GM21825 (cell line): ENCODE measurements at regions not wholly inside any gene's neighbourhood (a gene's known extent, or its start where the extent isn't known, plus 50 kb on each side); places are given as distances from the start of the nearest gene placed in this dataset.
"Not testable (repeated sequence)": the region's sequence is repeated elsewhere in the genome, so short reads cannot be mapped to it uniquely, and the experiment has no call there.

Experiments
- ATAC-seq: cut with Tn5 transposase; IDR thresholded peaks from one replicate; pipeline ENCODE4 v1.9.1; 2021; ENCODE audit warnings: mild to moderate bottlenecking, moderate library complexity; ENCODE audit not compliant: unreplicated experiment

DNA sequence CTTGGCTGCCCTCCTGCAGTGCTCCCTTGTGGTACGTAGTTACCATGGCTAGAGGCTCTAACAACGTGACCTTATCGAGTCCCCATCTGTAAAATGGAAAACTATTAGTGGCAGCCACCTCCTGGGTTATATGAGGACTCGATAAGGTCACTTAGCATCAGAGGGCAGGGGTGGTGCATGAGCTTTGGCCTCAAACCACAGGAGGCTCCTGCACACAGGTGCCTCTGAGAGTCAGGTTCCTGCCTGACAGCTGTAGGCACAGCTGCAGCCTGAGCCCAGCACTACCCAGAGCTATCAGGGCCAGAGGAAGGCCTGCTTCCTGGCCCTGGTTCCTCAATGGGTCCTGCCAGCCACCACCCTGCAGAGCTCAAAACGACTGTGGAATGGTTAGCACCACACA, 57.2 kb upstream of the SEC14L1 start:
- ATAC-seq: no peak

- ATAC-seq: no peak
Observed at GRCh38 chr17:77085926-77086432, 54.8 kb upstream of the SEC14L1 start.

- no peak for ATAC-seq
Observed at GRCh38 chr17:77086433-77087010, 54.2 kb upstream of the SEC14L1 start.

GRCh38 chr17:77087650-77088454, 52.9 kb upstream of the SEC14L1 start:
- no peak for ATAC-seq

DNA sequence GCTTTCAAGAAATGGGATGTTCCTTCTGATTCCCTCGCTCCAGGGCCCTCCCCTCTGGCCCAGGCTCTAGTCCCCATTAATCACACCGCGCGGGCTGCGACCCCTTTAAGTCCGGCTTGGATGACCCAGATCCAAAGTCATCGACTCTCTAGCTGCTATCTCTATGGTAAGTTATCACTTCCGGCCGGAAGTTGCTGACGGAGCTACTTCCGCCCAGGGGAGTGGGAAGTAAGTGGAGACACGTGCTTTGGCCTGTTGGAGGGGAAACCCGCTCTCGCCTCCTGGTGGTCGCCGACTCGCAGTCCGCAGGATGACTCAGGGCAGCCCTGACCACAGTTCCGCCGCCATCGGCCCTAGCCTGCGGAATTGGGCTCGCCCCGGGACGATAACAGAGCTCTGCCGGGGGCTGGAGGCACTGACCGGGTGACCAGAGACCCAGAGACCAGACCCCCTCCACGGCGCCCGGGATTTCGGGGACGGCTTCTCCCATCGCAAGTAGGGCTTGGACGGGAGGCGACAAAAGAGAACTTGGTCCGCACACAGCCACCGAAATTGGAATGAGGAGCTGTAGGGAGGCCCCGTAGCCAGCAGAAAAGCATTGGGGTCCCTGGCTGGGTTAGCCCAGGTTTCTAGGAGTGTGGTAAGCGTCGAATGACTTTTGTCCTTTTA, 52.2 kb upstream of the SEC14L1 start:
- peak; percentile 86 for ATAC-seq

DNA sequence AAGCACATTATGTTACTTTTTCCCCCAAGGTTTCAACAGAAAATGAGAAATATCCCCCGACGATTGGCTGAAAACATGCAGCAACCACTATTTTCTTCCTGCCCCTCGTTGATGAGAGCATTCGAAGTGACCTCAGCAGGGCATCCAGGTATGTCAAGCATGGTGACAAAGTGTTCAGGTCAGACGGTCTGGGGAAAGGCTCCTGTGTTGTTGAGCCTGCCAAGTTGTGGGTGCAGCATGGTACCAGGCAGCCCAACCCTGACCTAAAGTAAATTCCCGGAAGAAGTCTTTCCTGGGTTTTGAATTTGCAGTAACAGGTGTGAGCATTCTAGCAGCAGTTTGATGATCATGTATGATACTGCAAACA, 51.7 kb upstream of the SEC14L1 start:
- ATAC-seq: no peak

DNA sequence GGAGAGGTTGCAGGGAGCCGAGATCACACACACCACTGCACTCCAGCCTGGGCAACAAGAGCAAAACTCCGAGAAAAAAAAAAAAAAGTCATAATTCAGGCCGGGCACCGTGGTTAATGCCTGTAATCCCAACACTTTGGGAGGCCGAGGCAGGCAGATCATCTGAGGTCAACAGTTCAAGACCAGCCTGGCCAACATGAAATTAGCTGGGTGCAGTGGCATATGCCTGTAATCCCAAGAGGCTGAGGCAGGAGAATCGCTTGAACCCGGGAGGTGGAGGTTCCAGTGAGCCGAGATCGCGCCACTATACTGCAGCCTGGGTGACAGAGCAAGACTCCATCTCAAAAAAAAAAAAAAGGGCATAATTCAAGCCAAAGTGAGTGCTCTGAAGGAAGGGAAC, 50.8 kb upstream of the SEC14L1 start:
- not testable (repeated sequence) for ATAC-seq

- ATAC-seq: no peak
Observed at GRCh38 chr17:77090476-77090875, 50.3 kb upstream of the SEC14L1 start.
